ENCODE measurements at regions not wholly inside any gene's neighbourhood (a gene's known extent, or its start where the extent isn't known, plus 50 kb on each side); places are given as distances from the start of the nearest gene placed in this dataset.

GRCh38 chr7:24388212-24388611 lies 104.2 kb downstream of the NPY start:
- no peak for TF ChIP-seq EZH2 (IDR thresholded peaks at IDR 0.05; ENCODE audit: low read length)
- TF ChIP-seq, protein P1, sequence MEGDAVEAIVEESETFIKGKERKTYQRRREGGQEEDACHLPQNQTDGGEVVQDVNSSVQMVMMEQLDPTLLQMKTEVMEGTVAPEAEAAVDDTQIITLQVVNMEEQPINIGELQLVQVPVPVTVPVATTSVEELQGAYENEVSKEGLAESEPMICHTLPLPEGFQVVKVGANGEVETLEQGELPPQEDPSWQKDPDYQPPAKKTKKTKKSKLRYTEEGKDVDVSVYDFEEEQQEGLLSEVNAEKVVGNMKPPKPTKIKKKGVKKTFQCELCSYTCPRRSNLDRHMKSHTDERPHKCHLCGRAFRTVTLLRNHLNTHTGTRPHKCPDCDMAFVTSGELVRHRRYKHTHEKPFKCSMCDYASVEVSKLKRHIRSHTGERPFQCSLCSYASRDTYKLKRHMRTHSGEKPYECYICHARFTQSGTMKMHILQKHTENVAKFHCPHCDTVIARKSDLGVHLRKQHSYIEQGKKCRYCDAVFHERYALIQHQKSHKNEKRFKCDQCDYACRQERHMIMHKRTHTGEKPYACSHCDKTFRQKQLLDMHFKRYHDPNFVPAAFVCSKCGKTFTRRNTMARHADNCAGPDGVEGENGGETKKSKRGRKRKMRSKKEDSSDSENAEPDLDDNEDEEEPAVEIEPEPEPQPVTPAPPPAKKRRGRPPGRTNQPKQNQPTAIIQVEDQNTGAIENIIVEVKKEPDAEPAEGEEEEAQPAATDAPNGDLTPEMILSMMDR (optimal IDR thresholded peaks at IDR 0.05 in 1 of 3, IDR thresholded peaks at IDR 0.05 in 1 of 3, conservative IDR thresholded peaks at IDR 0.05 in 1 of 3; ENCODE audit: extremely low read depth in 1 of 3, insufficient read depth in 2 of 3, low read length in 3 of 3): no peak

All from keratinocyte (primary cell).